ENCODE measurements at regions not wholly inside any gene's neighbourhood (a gene's known extent, or its start where the extent isn't known, plus 50 kb on each side); places are given as distances from the start of the nearest gene placed in this dataset.

GRCh38 chr9:134547161-134548100 lies 94.2 kb upstream of the COL5A1 start:
- Histone ChIP-seq H3K36me3 (ENCODE audit: control insufficient read depth, insufficient read depth, low read length) (no peaks in the 10 kb centered on the region), H2BK20ac (ENCODE audit: low read depth, low read length) (no peak overlapping the region), H3K4me3 (ENCODE audit: insufficient read depth, low read depth, low read length) (no peak overlapping the region), H3K9me3 (ENCODE audit: control insufficient read depth, insufficient read depth, low read length) (no peaks in the 10 kb centered on the region), H4K5ac (ENCODE audit: low read depth, low read length) (no peak overlapping the region), H3K9me1 (ENCODE audit: insufficient read depth, low read length) (peaks cover 14% of the 10 kb centered on the region), H3K23ac (ENCODE audit: low read depth, low read length) (no peak overlapping the region), H3K9ac (ENCODE audit: low read depth, low read length) (no peak overlapping the region), H2AFZ (replicated peaks; ENCODE audit: low read length, poor library complexity) (no peak overlapping the region), H3K27me3 (ENCODE audit: control insufficient read depth, insufficient read depth, low read length) (no peaks in the 10 kb centered on the region), H3K27ac (ENCODE audit: insufficient read depth, low read length) (no peak overlapping the region), H2BK120ac (ENCODE audit: low read depth, low read length) (peak overlapping the region; percentile 6; the same call in 1 of the 2 replicates), H3K4me1 (ENCODE audit: control insufficient read depth, insufficient read depth, low read length) (peaks cover 26% of the 10 kb centered on the region), H3K56ac (ENCODE audit: extremely low read depth, insufficient read depth, low read length) (no peak overlapping the region), H2AK5ac (ENCODE audit: low read depth, low read length) (peak overlapping the region; percentile 33; the same call in 1 of the 2 replicates), H2BK5ac (ENCODE audit: low read depth, low read length, poor library complexity, severe bottlenecking) (no peak overlapping the region), H4K91ac (ENCODE audit: insufficient read depth, low read depth, low read length) (peak overlapping the region; percentile 36; the same call in 1 of the 2 replicates), H4K20me1 (ENCODE audit: insufficient read depth, low read length) (no peaks in the 10 kb centered on the region; the same call in 1 of the 2 replicates), H2BK15ac (ENCODE audit: low read depth, low read length) (no peak overlapping the region), H2AK9ac (replicated peaks; ENCODE audit: low read depth, low read length, poor library complexity) (no peak overlapping the region), H3K18ac (ENCODE audit: low read depth, low read length) (no peak overlapping the region), H3K4ac (ENCODE audit: low read depth, low read length) (no peak overlapping the region; the same call in 1 of the 2 replicates), H3K14ac (replicated peaks; ENCODE audit: low read depth, low read length) (no peak overlapping the region), H3K4me2 (ENCODE audit: low read depth, low read length) (no peak overlapping the region), H4K8ac (ENCODE audit: low read depth in 2 of 2, low read length in 2 of 2) (no peak overlapping the region), H3K79me1 (ENCODE audit: low read depth in 1 of 2, low read length in 2 of 2) (no peaks in the 10 kb centered on the region)
- ChIA-PET POLR2A (ENCODE audit: unreplicated experiment) (no interaction called here), CTCF (no interaction called here)
- dilution Hi-C loops (cut with HindIII; ENCODE audit: low sequenced_read_pairs, unreplicated experiment) (no loop called here), intact Hi-C loops (cut with micrococcal nuclease) (no loop called here), in situ Hi-C loops (cut with MboI; ENCODE audit: low sequenced_read_pairs) (no loop called here)
- ATAC-seq (ENCODE audit: low read depth) (no peak), DNase-seq (no peak)
- no TSS peak for BruUV-seq (replicated peaks)
- TF ChIP-seq RCOR1 (IDR thresholded peaks at IDR 0.05; ENCODE audit: insufficient replicate concordance, low read length) (no peak), POLR2A (IDR thresholded peaks at IDR 0.05; ENCODE audit: low read depth, low read length) (no peak), RAD21 (IDR thresholded peaks at IDR 0.05; ENCODE audit: low read length) (no peak), NFE2L2 (IDR thresholded peaks at IDR 0.05; ENCODE audit: low read depth, low read length) (no peak), RFX5 (IDR thresholded peaks at IDR 0.05; ENCODE audit: low read depth, low read length) (no peak), ELK1 (IDR thresholded peaks at IDR 0.05; ENCODE audit: borderline replicate concordance, low read depth, low read length) (no peak), BHLHE40 (IDR thresholded peaks at IDR 0.05; ENCODE audit: low read depth, low read length) (no peak), MAZ (IDR thresholded peaks at IDR 0.05; ENCODE audit: borderline replicate concordance, low read depth, low read length) (no peak), MXI1 (IDR thresholded peaks at IDR 0.05; ENCODE audit: borderline replicate concordance, low read depth, low read length) (no peak)
- 94% methylated on average over 21 of the region's 36 CpGs; no CpG with 5 or more reads in 1 of the 2 experiments for WGBS, 2 experiments (ENCODE audit: extremely low coverage in 2 of 2, insufficient read length in 1 of 2)

All from IMR-90 (cell line).